ENCODE measurements at regions not wholly inside any gene's neighbourhood (a gene's known extent, or its start where the extent isn't known, plus 50 kb on each side); places are given as distances from the start of the nearest gene placed in this dataset.
A peak's percentile ranks its signal among the peaks of the same experiment; 100 is the strongest.

GRCh38 chr1:232225336-232226131 lies 404.4 kb downstream of the SIPA1L2 start:
- no peak for DNase-seq

DNA sequence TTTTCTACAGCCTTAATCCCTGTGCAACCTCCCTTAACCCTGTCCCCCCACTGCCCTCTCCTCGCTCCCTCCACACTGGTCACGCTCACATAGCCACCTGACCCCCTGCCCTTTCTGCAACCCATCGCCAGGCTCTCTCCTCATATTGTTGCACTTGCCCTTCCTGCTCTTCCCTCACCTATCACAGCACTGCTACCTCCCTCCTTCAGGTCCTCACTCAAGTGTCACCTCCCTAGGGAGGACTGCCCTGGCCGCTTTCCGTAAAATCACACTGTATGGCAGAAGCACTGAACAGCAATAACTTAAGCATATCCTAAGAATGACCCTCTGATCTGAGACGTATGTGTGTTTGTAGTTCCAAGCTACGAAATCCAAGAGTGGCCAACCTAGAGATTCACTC lies 406.0 kb downstream of the SIPA1L2 start:
- DNase-seq: no peak

- DNase-seq: no peak
These were observed 406.7 kb downstream of the SIPA1L2 start for GRCh38 chr1:232223183-232223708.

DNA sequence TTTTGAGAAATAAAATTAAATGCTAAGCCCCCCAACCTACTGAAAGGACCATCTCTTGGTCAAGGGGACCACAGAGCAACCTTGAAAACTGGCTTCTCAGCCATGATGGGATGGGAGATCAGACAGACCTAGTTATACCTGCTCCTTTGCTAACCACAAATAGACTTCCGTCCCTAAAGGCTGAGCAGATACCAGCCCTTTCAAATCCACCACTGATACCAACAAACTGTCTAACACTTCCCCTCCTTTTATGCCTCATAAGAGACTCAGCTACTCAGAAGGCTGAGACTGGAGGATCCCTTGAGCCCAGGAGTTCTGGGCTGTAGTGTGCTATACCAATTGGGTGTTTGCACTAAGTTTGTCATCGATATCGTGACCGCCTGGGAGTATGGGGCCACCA lies 407.3 kb downstream of the SIPA1L2 start:
- no peak for DNase-seq

GRCh38 chr1:232221802-232222499 lies 408.0 kb downstream of the SIPA1L2 start:
- DNase-seq: peak; percentile 37

DNA sequence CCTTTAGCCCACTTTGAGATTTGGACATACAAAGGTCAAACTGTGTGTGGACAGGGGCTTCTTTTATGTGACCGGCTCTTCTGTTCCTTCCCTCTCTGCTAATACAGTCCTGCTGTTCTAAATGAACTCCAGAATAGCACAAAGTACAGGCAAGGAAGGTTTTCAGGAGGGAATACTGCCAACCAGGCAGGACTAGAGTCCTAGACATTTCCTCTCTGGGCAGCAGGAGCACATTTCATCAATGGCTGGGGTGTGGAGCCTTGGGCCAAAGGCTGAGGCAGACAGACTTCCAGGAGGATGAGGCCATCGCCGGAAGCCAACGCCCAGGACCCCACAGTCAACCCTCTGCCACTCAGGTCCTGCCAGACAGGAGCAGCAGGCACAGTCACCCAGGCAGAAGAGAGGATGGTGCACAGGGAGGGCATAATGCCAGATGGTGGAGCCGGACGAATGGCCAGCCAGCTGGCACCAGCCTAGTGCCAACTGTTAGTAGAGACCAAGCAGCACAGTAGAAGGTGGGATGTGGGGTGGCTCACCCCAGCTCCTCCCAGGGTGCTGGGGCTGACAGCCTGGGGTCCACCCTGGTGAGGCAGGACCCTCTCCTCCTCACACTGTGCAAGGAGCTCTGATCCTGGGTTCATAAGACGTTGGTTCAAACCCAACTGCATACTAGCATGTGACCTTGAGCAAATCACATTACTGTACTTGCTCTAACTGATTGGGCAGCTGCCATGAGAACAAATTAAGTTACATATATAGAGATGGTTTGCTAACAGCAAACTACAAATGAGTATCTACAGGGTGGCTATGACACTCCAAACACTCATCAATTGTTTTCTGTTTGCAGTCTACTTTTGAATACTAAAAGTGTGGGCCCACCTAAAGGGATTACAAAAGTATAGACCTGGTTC lies 410.7 kb downstream of the SIPA1L2 start:
- no peak for DNase-seq

- DNase-seq: no peak
These were observed 416.0 kb downstream of the SIPA1L2 start for GRCh38 chr1:232213928-232214327.

DNA sequence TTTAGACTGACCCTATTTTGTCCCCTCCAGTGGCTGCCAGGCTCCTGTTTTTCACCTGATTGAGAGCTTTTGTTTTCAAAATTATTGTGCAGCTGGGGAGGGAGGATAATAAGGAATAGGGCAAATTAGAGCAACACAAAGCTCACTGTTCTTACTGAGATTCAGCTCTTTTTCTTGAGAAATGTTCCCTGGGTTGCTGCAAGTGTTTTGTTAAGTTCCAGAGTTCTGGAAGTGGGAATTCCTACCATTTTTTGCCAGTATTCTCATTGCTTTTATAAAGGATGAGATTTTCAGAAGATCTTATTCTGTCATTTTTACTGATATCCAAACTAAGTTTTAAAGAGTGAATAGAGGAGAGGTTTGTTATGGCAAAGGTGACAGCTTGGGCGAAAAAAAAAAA lies 417.7 kb downstream of the SIPA1L2 start:
- DNase-seq: no peak

- no peak for DNase-seq
These were observed 418.8 kb downstream of the SIPA1L2 start for GRCh38 chr1:232211149-232211548.

DNA sequence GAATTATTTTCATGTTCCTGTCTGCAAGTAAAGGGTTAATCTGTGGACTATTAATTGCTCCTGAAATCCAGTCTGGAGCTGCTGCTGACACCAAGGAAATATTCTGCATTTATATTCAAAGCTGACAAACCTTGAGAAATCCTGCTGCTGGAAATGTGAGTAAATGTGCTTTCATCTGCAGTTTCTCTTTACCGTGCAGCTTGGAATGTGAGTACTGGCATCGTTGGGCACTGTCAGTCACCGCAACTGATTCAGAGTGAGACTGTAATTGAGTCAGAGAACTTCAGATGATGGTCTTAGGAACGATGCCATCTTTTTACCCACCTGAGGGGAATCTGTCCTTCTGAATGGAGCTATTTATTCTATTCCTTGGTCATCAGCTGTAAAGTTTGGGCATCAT lies 420.6 kb downstream of the SIPA1L2 start:
- no peak for DNase-seq

- no peak for DNase-seq
These were observed 422.7 kb downstream of the SIPA1L2 start for GRCh38 chr1:232207073-232207866.

GRCh38 chr1:232204269-232204668 lies 425.7 kb downstream of the SIPA1L2 start:
- peak; percentile 45 for DNase-seq

- DNase-seq: no peak
These were observed 428.9 kb downstream of the SIPA1L2 start for GRCh38 chr1:232201024-232201423.

DNA sequence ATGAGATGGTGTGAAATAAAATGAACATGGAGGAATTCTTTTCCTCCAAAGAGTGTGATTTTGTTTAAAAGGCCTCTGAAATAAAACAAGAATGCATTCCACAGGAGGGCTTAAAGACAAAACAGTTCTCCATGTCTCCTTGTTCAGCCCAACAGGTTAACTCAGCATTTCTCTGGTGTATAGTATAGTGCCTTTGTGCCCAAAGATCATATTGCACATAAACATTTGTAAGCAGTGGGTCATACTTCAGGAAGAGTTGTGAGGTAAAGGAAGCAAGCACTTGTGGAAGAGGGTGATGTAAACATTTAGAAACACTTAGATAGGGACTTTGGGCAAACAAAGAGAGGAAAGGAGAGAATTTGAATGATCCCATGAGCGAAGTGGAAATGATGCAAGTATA lies 433.9 kb downstream of the SIPA1L2 start:
- no peak for DNase-seq

GRCh38 chr1:232194424-232194823 lies 435.5 kb downstream of the SIPA1L2 start:
- no peak for DNase-seq

DNA sequence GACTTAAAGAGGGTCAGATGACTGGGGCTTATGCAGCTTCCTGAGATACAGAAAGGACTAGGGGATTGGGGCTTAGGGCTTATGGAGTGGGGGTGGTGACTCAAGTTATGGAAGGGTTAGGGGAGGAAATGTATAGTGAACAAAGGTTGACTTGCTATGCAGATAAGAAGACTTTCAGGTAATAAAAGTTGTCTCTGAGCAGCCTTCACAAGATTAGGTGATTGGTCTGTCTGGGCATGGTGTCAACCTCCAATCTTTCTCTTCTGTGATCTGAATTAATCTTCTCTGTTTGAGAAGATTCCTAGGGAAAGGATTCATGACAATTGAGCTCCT lies 436.5 kb downstream of the SIPA1L2 start:
- DNase-seq: no peak

DNA sequence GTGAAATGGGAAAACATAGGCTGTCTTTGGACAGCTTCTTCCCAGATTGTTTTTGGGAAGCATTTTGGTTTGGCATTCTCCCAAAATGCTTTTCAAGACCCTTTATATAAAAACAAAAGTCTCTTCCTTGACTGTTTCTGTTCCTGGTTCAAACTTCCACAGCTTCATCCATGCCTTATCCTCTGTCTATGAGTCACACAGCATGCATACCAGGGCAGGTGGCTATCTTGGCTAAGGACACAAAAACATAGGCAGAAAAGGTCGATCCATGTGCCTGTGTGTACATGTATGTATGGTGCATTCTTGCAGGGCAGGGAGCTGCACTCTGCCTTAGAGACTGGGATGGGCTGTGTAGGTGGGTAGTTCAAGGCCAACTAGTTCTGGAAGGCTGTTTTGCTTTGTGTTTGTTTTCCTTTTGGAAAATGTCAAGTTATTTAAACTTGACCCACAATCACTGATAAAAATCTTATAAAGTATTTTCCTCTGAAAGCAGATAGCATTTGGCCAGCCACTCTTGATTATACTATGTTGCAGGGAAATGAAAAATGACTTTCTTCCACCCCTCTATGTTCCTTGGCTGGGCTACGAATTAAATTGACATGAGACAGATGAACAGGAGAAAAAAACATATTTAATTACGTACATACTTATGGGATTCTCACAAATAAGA lies 437.0 kb downstream of the SIPA1L2 start:
- peak; percentile 28 for DNase-seq

DNA sequence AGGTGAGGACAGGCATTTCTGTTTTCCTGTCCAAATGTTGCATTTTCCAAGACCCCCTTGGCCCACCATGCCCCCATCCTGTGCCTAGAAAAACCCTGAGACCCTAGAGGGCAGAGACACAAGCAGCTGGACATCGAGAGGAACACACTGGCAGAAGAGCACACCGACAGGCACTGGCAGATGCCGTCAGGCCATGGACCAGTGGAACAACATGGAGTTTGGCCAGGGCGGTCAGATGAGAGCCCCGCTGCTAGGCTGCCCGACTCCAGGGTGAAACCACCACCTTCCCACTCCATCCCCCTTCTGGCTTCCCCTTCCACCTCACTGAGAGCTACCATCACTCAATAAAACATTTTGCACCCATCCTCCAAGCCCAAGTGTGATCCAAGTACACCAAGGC lies 438.4 kb downstream of the SIPA1L2 start:
- DNase-seq: no peak

DNA sequence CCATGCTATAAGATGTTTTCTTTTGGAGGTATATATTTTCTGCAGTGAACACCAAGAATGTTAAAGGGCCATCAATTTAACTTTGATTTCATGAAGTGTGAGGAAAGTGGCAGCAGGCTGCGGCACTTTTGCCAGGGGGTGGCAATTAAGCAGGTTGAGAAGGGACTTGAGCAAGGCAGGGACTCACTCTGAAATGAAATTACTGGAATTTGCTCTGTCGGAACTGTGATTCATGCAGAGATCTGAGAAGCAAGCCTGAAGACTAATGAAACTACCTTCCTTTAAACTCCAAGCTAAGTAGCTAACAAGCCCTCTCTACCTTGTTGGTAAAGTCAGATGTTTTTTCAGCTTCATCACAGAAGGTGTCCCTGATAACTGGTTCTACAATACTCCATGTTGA lies 441.6 kb downstream of the SIPA1L2 start:
- DNase-seq: no peak

DNA sequence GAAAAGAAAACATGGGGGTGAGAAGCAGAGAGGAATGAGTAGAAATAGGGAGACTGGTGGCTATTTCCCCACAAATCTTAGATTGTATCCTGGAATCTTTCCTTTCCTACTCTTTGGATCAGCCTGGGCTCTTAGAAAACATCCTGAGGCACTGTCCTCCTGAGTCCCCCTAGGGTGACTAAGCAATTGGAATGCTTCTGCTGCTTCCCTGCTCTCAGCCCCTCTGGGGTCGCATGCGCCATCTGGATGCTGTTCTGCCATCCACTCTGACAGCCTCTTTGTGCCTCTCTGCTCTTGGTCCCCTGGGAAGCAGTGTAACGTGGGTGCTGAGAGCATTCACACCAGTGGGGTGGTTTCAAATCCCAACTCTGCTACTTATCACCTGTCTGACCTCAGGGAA lies 443.0 kb downstream of the SIPA1L2 start:
- peak; percentile 78 for DNase-seq

DNA sequence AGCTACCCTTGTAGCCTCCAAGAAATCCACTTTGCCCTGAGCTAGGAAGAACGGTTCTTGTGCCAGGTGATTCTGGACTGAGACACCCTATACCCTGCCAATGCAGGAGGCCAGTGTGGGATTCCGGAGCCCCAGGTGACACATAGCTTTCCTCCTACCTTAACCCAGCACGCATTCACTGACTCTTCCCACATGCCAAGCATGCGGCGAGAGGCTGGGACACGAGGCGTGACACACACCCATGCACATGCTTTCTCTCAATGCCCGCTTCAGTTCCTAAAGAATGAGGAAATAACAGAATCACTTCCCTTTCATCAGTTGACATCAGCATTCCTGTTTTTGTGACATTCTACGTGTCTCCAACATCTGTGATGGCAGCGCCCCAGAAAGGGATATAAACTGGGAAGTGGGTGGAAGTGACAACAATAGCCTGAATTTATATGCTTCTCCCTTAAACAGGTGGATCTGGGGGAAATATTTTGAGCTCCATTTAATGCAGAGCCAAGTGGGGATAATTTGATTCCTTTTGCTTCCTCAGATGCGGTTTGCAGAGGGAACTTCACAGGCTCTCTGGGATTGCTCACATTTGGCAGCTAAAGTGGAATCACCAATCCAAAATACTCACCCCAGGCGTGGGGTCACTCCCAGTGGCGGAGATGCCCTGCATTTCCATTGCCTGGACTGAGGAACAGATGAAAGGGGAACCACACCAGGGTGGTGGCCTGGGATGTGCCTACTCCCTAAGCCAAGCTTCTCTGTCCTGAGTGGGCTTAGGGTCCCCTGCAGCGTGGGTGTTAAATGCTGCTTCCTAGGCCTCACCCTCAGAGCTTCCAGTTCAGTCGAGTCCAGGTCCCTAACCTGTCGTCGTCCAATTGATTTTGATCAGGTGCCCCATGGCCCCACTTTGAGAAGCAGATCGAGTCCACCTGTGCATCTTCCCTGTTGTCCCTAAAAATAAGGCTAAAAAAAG lies 445.1 kb downstream of the SIPA1L2 start:
- no peak for DNase-seq

Measured in EL (cell line).